ENCODE measurements at regions not wholly inside any gene's neighbourhood (a gene's known extent, or its start where the extent isn't known, plus 50 kb on each side); places are given as distances from the start of the nearest gene placed in this dataset.

DNA sequence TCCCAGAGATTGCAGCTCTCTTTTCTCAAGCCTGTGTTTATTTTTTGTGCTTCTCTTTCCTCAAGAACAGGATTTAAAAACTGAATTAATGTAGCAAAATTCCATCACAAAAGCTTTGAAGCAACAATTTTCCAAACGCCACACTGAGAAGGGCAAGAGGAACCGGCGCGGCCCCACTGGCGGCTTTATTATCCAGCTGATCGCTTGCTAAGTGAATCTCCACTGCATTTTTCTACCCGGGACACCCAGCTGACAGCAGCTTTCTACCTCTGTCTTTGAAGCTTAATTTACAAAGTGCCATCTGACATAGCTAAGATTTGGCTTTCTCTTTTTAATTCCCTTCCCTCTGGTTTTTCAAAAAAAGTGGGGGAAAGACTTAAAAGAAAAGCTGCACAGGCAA is 369.3 kb upstream of the C1orf174 start (continued):
- TF ChIP-seq, protein P1, sequence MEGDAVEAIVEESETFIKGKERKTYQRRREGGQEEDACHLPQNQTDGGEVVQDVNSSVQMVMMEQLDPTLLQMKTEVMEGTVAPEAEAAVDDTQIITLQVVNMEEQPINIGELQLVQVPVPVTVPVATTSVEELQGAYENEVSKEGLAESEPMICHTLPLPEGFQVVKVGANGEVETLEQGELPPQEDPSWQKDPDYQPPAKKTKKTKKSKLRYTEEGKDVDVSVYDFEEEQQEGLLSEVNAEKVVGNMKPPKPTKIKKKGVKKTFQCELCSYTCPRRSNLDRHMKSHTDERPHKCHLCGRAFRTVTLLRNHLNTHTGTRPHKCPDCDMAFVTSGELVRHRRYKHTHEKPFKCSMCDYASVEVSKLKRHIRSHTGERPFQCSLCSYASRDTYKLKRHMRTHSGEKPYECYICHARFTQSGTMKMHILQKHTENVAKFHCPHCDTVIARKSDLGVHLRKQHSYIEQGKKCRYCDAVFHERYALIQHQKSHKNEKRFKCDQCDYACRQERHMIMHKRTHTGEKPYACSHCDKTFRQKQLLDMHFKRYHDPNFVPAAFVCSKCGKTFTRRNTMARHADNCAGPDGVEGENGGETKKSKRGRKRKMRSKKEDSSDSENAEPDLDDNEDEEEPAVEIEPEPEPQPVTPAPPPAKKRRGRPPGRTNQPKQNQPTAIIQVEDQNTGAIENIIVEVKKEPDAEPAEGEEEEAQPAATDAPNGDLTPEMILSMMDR (IDR thresholded peaks at IDR 0.05; ENCODE audit: low read depth, low read length, missing input control): no peak
- TF ChIP-seq FOXA1 (IDR thresholded peaks at IDR 0.05) (no peak), SP1 (IDR thresholded peaks at IDR 0.05) (no peak)

DNA sequence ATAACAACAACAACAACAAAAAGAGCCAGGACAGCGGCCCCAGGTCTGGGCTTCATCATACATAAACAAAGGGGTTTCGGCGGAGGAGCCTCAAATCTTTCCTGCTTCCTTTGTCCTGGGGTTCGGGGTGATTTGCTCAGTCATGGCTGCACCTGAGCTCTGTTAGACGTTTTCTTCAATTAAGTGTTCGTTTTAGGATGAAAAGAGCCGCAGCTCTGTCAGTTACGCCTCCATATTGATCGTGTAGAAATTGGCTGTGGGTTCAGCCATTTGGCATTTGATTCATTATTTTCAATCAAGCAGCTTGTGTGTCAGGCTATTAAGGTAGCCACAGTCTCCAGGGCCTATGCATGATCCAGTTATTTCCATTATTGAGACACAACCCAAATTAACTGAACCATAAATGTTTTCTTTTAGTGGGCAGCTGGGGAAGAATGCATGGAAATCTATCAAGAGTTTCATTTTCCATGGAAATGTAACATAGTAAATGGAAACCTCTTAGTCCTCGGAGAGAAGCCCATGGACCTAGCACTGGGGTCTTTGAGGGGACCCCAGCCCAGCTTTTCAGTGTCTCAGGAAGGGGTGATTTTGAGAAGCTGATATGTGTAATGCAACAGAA is 370.0 kb upstream of the C1orf174 start:
- Histone ChIP-seq H3K27me3 (ENCODE audit: control insufficient read depth in 4 of 4, insufficient read depth in 4 of 4, low read length in 3 of 4) (no peaks in the 10 kb centered on the region), H3K9ac (ENCODE audit: low read depth in 1 of 2, low read length in 2 of 2) (no peak overlapping the region), H3K4me1 (ENCODE audit: control insufficient read depth in 4 of 4, insufficient read depth in 4 of 4, low read length in 3 of 4) (no peaks in the 10 kb centered on the region), H3K9me3 (ENCODE audit: control insufficient read depth in 4 of 4, low read length in 3 of 4) (peaks cover 0 to 3% (median 1%) of the 10 kb centered on the region in 4 donors), H3K4me3 (ENCODE audit: low read depth in 1 of 3, low read length in 3 of 3) (no peak overlapping the region), H3K36me3 (ENCODE audit: control insufficient read depth in 4 of 4, insufficient read depth in 3 of 4, low read depth in 1 of 4, low read length in 3 of 4) (no peaks in the 10 kb centered on the region), H3K27ac (ENCODE audit: low read depth in 1 of 2, low read length in 2 of 2) (no peak overlapping the region)
- WGBS: 88% methylated on average over 10 of the region's 10 CpGs
- TF ChIP-seq JUND (IDR thresholded peaks at IDR 0.05): no peak
- TF ChIP-seq SP1 (IDR thresholded peaks at IDR 0.05): no peak
- TF ChIP-seq, protein P2, sequence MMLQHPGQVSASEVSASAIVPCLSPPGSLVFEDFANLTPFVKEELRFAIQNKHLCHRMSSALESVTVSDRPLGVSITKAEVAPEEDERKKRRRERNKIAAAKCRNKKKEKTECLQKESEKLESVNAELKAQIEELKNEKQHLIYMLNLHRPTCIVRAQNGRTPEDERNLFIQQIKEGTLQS (IDR thresholded peaks at IDR 0.05): no peak
- TF ChIP-seq, protein P3, sequence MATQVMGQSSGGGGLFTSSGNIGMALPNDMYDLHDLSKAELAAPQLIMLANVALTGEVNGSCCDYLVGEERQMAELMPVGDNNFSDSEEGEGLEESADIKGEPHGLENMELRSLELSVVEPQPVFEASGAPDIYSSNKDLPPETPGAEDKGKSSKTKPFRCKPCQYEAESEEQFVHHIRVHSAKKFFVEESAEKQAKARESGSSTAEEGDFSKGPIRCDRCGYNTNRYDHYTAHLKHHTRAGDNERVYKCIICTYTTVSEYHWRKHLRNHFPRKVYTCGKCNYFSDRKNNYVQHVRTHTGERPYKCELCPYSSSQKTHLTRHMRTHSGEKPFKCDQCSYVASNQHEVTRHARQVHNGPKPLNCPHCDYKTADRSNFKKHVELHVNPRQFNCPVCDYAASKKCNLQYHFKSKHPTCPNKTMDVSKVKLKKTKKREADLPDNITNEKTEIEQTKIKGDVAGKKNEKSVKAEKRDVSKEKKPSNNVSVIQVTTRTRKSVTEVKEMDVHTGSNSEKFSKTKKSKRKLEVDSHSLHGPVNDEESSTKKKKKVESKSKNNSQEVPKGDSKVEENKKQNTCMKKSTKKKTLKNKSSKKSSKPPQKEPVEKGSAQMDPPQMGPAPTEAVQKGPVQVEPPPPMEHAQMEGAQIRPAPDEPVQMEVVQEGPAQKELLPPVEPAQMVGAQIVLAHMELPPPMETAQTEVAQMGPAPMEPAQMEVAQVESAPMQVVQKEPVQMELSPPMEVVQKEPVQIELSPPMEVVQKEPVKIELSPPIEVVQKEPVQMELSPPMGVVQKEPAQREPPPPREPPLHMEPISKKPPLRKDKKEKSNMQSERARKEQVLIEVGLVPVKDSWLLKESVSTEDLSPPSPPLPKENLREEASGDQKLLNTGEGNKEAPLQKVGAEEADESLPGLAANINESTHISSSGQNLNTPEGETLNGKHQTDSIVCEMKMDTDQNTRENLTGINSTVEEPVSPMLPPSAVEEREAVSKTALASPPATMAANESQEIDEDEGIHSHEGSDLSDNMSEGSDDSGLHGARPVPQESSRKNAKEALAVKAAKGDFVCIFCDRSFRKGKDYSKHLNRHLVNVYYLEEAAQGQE (IDR thresholded peaks at IDR 0.05): no peak
- no peak for TF ChIP-seq RAD21 (IDR thresholded peaks at IDR 0.05)
- TF ChIP-seq HNF4A (conservative IDR thresholded peaks at IDR 0.05): no peak
- no peak for TF ChIP-seq FOXA1 (IDR thresholded peaks at IDR 0.05)
- no peak for TF ChIP-seq YY1 (IDR thresholded peaks at IDR 0.05)
- no peak for TF ChIP-seq EGR1 (IDR thresholded peaks at IDR 0.05; ENCODE audit: low read depth in 2 of 2)
- TF ChIP-seq, protein P4, sequence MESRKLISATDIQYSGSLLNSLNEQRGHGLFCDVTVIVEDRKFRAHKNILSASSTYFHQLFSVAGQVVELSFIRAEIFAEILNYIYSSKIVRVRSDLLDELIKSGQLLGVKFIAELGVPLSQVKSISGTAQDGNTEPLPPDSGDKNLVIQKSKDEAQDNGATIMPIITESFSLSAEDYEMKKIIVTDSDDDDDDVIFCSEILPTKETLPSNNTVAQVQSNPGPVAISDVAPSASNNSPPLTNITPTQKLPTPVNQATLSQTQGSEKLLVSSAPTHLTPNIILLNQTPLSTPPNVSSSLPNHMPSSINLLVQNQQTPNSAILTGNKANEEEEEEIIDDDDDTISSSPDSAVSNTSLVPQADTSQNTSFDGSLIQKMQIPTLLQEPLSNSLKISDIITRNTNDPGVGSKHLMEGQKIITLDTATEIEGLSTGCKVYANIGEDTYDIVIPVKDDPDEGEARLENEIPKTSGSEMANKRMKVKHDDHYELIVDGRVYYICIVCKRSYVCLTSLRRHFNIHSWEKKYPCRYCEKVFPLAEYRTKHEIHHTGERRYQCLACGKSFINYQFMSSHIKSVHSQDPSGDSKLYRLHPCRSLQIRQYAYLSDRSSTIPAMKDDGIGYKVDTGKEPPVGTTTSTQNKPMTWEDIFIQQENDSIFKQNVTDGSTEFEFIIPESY (IDR thresholded peaks at IDR 0.05): no peak
- no peak for TF ChIP-seq NR2F2 (IDR thresholded peaks at IDR 0.05)
- TF ChIP-seq, protein P1 (IDR thresholded peaks at IDR 0.05; ENCODE audit: low read depth, low read length, missing input control): no peak
- no peak for TF ChIP-seq RXRA (IDR thresholded peaks at IDR 0.05)
- TF ChIP-seq HNF4G (IDR thresholded peaks at IDR 0.05): no peak
- no peak for TF ChIP-seq GABPA (IDR thresholded peaks at IDR 0.05 in 1 of 2, conservative IDR thresholded peaks at IDR 0.05 in 1 of 2)
- TF ChIP-seq, protein P5, sequence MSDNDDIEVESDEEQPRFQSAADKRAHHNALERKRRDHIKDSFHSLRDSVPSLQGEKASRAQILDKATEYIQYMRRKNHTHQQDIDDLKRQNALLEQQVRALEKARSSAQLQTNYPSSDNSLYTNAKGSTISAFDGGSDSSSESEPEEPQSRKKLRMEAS (IDR thresholded peaks at IDR 0.05): no peak
- TF ChIP-seq FOXA2 (IDR thresholded peaks at IDR 0.05): no peak
- TF ChIP-seq TAF1 (conservative IDR thresholded peaks at IDR 0.05): no peak
- DNase-seq (ENCODE audit: low spot score): no peak
